Left ventricle myocardium inferior (tissue), 1 donor: ENCODE measurements at regions not wholly inside any gene's neighbourhood (a gene's known extent, or its start where the extent isn't known, plus 50 kb on each side); places are given as distances from the start of the nearest gene placed in this dataset.

ENCODE experiments used
- DNase-seq: peaks from one replicate; pipeline ENCODE4 v3.0.0-alpha.2; 2020
- H3K27ac ChIP-seq: fragments of 200-600 bp; replicated peaks from 2 replicates; pipeline ENCODE4 v1.8.0; 2021
- H3K27me3 ChIP-seq: fragments of 200-600 bp; 2 replicates; pipeline ENCODE4 v1.8.0; 2021; ENCODE audit warnings: low read depth
- H3K36me3 ChIP-seq: fragments of 200-600 bp; 2 replicates; pipeline ENCODE4 v1.8.0; 2021
- H3K4me1 ChIP-seq: fragments of 200-600 bp; 2 replicates; pipeline ENCODE4 v1.8.0; 2021
- H3K4me3 ChIP-seq: fragments of 200-600 bp; 2 replicates; pipeline ENCODE4 v1.8.0; 2021; ENCODE audit warnings: mild to moderate bottlenecking, moderate library complexity
- H3K9me3 ChIP-seq: fragments of 200-600 bp; replicated peaks from 2 replicates; pipeline ENCODE4 v1.8.0; 2021
- CTCF ChIP-seq: fragments of 200-600 bp; IDR thresholded peaks from 2 replicates; pipeline ENCODE4 v1.8.0; 2021; ENCODE audit warnings: antibody characterized with exemption, mild to moderate bottlenecking, borderline replicate concordance
- intact Hi-C: fragments of 100-400 bp; cut with micrococcal nuclease; formaldehyde crosslinking; loops from one replicate; pipeline ENCODE4 v1.11.0; 2022
- donor health status: DM: no; HTN: yes; CAD: no; lungs with severe emphysema.

- no peak overlapping the region for H3K4me3 ChIP-seq
- no peak for TF ChIP-seq CTCF
- no peaks in the 10 kb centered on the region for H3K27me3 ChIP-seq
- H3K36me3 ChIP-seq, result no peaks in the 10 kb centered on the region
- H3K4me1 ChIP-seq, result no peaks in the 10 kb centered on the region
- intact Hi-C loops, result no loop called here
- H3K27ac ChIP-seq, result no peak overlapping the region
- no peak for DNase-seq
- H3K9me3 ChIP-seq, result no peaks in the 10 kb centered on the region
Observed at GRCh38 chr2:103410221-103410620, 648.4 kb downstream of the TMEM182 start.

- H3K27ac ChIP-seq, result no peak overlapping the region
- no peak overlapping the region for H3K4me3 ChIP-seq
- H3K36me3 ChIP-seq, result no peaks in the 10 kb centered on the region
- intact Hi-C loops, result no loop called here
- H3K27me3 ChIP-seq, result no peaks in the 10 kb centered on the region
- no peaks in the 10 kb centered on the region for H3K4me1 ChIP-seq
- no peak for TF ChIP-seq CTCF
- peaks cover 13% of the 10 kb centered on the region for H3K9me3 ChIP-seq
- no peak for DNase-seq
Observed at GRCh38 chr2:103419506-103419905, 657.7 kb downstream of the TMEM182 start.

GRCh38 chr2:103423100-103423499, 661.3 kb downstream of the TMEM182 start:
- no peaks in the 10 kb centered on the region for H3K36me3 ChIP-seq
- DNase-seq, result no peak
- peaks cover 3% of the 10 kb centered on the region for H3K9me3 ChIP-seq
- no peaks in the 10 kb centered on the region for H3K27me3 ChIP-seq
- no peak overlapping the region for H3K27ac ChIP-seq
- intact Hi-C loops, result no loop called here
- H3K4me1 ChIP-seq, result no peaks in the 10 kb centered on the region
- TF ChIP-seq CTCF, result no peak
- no peak overlapping the region for H3K4me3 ChIP-seq

GRCh38 chr2:103427567-103427966, 665.7 kb downstream of the TMEM182 start:
- no peaks in the 10 kb centered on the region for H3K4me1 ChIP-seq
- H3K27me3 ChIP-seq, result no peaks in the 10 kb centered on the region
- TF ChIP-seq CTCF, result no peak
- H3K27ac ChIP-seq, result no peak overlapping the region
- intact Hi-C loops, result no loop called here
- H3K36me3 ChIP-seq, result no peaks in the 10 kb centered on the region
- H3K9me3 ChIP-seq, result peaks cover 3% of the 10 kb centered on the region
- no peak overlapping the region for H3K4me3 ChIP-seq
- no peak for DNase-seq

- no peaks in the 10 kb centered on the region for H3K36me3 ChIP-seq
- no peak for TF ChIP-seq CTCF
- peaks cover 3% of the 10 kb centered on the region for H3K9me3 ChIP-seq
- H3K27me3 ChIP-seq, result no peaks in the 10 kb centered on the region
- intact Hi-C loops, result no loop called here
- H3K4me1 ChIP-seq, result no peaks in the 10 kb centered on the region
- no peak overlapping the region for H3K27ac ChIP-seq
- H3K4me3 ChIP-seq, result no peak overlapping the region
- no peak for DNase-seq
Observed at GRCh38 chr2:103430191-103430590, 668.4 kb downstream of the TMEM182 start.

GRCh38 chr2:103435010-103435409, 673.2 kb downstream of the TMEM182 start:
- no peaks in the 10 kb centered on the region for H3K27me3 ChIP-seq
- H3K4me3 ChIP-seq, result no peak overlapping the region
- no peaks in the 10 kb centered on the region for H3K4me1 ChIP-seq
- no peak for TF ChIP-seq CTCF
- intact Hi-C loops, result no loop called here
- no peaks in the 10 kb centered on the region for H3K36me3 ChIP-seq
- no peaks in the 10 kb centered on the region for H3K9me3 ChIP-seq
- no peak for DNase-seq
- H3K27ac ChIP-seq, result no peak overlapping the region
